Pancreas (tissue), 10 donors: ENCODE measurements at regions not wholly inside any gene's neighbourhood (a gene's known extent, or its start where the extent isn't known, plus 50 kb on each side); places are given as distances from the start of the nearest gene placed in this dataset.

Source experiments
- ATAC-seq, 4 donors: fragments of 200-7000 bp; cut with Tn5 transposase; one replicate each; pipeline versions ENCODE4 v1.8.0 to v1.9.1; 2020; ENCODE audit warnings: mild to moderate bottlenecking in 4 of 4, moderate library complexity in 4 of 4
- DNase-seq, 6 donors: peaks; one replicate each; pipeline ENCODE4 v3.0.0-alpha.2; 2020
- FAIRE-seq: peaks from 2 replicates; lab custom pipeline; 2012; peaks lifted over from hg19 to GRCh38; lab: Jason Lieb, UNC
- H3K27ac ChIP-seq, 4 donors: fragments of 200-600 bp; sonication (generic); 1 replicate in 3 of 4; 2 replicates in 1 of 4; pipeline versions ENCODE4 v1.5.0 to v1.8.0; 2020
- H3K27me3 ChIP-seq, 4 donors: fragments of 200-600 bp; one replicate each; pipeline ENCODE4 v1.8.0; 2021
- H3K36me3 ChIP-seq, 3 donors: fragments of 200-600 bp; sonication (generic) in 1 of 3; one replicate each; pipeline versions ENCODE4 v1.5.0 to v1.8.0; 2020 to 2021
- H3K4me1 ChIP-seq, 3 donors: fragments of 200-600 bp; one replicate each; pipeline ENCODE4 v1.8.0; 2021
- H3K4me3 ChIP-seq, 4 donors: fragments of 200-600 bp; sonication (generic) in 2 of 4; one replicate each; pipeline versions ENCODE4 v1.5.0 to v1.8.0; 2020 to 2021
- H3K9me3 ChIP-seq, 4 donors: fragments of 200-600 bp; one replicate each; pipeline ENCODE4 v1.8.0; 2021
- WGBS, 2 donors: extraction: QIAGEN DNeasy Blood & Tissue Kit; methylation state at CpG; one replicate each; pipeline ENCODE4 v1.1.7; 2013; 5-methylcytosine and 5-hydroxymethylcytosine counted together
- intact Hi-C, 3 donors: fragments of 100-400 bp; cut with DNase I; formaldehyde crosslinking; loops; one replicate each; pipeline versions ENCODE4 v1.11.1 to v1.14.2; 2022
- TF ChIP-seq, protein P1 (sequence below), 4 donors: fragments of 200-600 bp; sonication (generic) in 3 of 4; IDR thresholded peaks; one replicate each; pipeline versions ENCODE4 v1.5.0 to v1.8.0; 2021; ENCODE audit warnings: antibody characterized with exemption in 4 of 4
- donor health status: healthy with polysubstance abuse.
- donor health status: DM: no; HTN: no; CAD: no; lungs with moderate emphysema.
- donor health status: DM: no; HTN: no; CAD: no.
- donor health status: control.
- donor health status: control.
- donor health status: Bipolar disorder and iron deficiency.
- donor health status: DM: yes; HTN: yes; CAD: no.
- donor health status: DM: no; HTN: no; CAD: no.
- donor health status: DM: no; HTN: no; CAD: no.
- donor health status: DM: yes; HTN: yes; CAD: no.

DNA sequence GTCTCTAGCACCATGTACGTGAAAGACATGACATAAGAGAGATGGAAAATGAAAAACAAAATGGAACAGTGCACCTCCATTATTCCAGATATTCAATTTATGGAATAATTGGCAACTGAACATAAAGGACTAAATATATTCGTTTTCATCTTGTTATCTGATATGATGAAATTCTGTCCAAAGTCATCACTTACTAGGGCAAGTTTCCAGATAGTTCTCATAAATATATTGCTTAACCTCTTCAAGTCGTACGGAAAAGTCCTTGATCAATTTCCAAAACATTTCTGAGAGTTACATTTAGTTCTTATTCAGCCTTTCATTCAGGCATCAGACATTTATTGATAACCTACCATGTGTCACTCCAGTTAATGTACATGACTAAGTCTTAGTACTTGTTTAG is 185.2 kb downstream of the HGF start:
- no peaks in the 10 kb centered on the region for H3K36me3 ChIP-seq
- ATAC-seq (no peak), FAIRE-seq (no peak), DNase-seq (no peak)
- WGBS, 2 donors = 31 to 36% methylated on average over 4 of the region's 4 CpGs
- H3K4me1 ChIP-seq = no peaks in the 10 kb centered on the region
- H3K9me3 ChIP-seq = no peaks in the 10 kb centered on the region
- H3K27me3 ChIP-seq = no peaks in the 10 kb centered on the region
- H3K27ac ChIP-seq = no peak overlapping the region
- no peak overlapping the region for H3K4me3 ChIP-seq
- TF ChIP-seq, protein P1, sequence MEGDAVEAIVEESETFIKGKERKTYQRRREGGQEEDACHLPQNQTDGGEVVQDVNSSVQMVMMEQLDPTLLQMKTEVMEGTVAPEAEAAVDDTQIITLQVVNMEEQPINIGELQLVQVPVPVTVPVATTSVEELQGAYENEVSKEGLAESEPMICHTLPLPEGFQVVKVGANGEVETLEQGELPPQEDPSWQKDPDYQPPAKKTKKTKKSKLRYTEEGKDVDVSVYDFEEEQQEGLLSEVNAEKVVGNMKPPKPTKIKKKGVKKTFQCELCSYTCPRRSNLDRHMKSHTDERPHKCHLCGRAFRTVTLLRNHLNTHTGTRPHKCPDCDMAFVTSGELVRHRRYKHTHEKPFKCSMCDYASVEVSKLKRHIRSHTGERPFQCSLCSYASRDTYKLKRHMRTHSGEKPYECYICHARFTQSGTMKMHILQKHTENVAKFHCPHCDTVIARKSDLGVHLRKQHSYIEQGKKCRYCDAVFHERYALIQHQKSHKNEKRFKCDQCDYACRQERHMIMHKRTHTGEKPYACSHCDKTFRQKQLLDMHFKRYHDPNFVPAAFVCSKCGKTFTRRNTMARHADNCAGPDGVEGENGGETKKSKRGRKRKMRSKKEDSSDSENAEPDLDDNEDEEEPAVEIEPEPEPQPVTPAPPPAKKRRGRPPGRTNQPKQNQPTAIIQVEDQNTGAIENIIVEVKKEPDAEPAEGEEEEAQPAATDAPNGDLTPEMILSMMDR (IDR thresholded peaks at IDR 0.05) = no peak
- intact Hi-C loops = no loop called here

DNA sequence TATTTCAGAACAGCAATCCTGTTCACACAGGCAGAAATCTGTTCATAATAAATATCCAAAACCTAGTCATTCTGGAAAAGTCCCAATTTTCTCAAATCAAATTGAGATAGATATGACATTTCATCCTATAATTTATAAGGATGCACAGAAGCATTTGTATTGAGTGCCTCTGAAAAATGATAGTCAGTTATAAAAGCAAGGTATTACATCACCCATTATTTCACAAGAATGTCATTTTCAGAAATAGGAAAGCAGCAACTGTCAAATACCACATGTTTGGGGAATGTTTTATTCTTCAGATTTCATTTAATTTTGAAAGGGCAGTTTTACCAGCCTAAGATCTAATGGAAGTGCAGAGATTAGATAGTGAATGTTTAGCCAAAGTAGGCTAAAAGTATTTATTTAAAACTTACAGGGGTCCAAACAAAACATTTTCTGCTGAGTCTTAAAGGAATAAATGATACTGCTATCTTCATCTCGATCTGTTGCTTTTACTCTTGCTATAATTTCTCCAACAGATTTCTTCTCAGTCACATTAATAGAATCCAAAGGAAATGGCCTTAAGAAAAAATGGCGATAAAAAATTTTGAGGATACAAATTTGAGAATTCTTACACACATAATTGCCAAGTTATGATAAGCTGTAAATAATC is 185.8 kb downstream of the HGF start:
- DNase-seq (no peak), FAIRE-seq (no peak), ATAC-seq (no peak)
- Histone ChIP-seq H3K4me3 (no peak overlapping the region), H3K9me3 (no peaks in the 10 kb centered on the region), H3K27ac (no peak overlapping the region), H3K27me3 (no peaks in the 10 kb centered on the region), H3K36me3 (no peaks in the 10 kb centered on the region), H3K4me1 (no peaks in the 10 kb centered on the region)
- TF ChIP-seq, protein P1 (IDR thresholded peaks at IDR 0.05) = no peak
- 58 to 61% methylated on average over 2 of the region's 2 CpGs for whole genome bisulfite sequencing, 2 donors
- intact Hi-C loops = no loop called here

DNA sequence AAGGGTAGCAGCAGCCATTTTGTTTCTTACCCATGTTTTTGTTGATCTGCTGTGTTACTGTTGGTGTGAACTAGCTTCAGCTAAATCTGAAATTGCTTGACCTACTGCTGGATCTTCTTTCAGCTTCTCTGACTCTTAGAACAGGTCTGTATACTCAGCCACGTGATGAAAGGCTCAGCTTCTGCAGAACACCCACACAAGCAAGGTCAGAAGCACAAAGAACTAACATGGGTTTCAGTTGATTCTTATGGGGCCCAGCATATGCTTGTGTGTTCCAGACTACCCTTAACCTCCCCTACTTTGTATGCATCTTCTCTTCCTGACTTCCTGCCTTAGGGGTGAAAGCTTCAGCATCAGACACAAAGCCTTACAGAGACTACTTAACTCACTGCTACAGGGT is 186.8 kb downstream of the HGF start:
- H3K4me1 ChIP-seq = no peaks in the 10 kb centered on the region
- DNase-seq (no peak), ATAC-seq (no peak), FAIRE-seq (no peak)
- TF ChIP-seq, protein P1 (IDR thresholded peaks at IDR 0.05) = no peak
- no peaks in the 10 kb centered on the region for H3K36me3 ChIP-seq
- H3K27me3 ChIP-seq = no peaks in the 10 kb centered on the region
- H3K4me3 ChIP-seq = no peak overlapping the region
- 31 to 73% methylated on average over 1 of the region's 1 CpG for WGBS, 2 donors
- no peaks in the 10 kb centered on the region for H3K9me3 ChIP-seq
- intact Hi-C loops = no loop called here
- H3K27ac ChIP-seq = no peak overlapping the region

DNA sequence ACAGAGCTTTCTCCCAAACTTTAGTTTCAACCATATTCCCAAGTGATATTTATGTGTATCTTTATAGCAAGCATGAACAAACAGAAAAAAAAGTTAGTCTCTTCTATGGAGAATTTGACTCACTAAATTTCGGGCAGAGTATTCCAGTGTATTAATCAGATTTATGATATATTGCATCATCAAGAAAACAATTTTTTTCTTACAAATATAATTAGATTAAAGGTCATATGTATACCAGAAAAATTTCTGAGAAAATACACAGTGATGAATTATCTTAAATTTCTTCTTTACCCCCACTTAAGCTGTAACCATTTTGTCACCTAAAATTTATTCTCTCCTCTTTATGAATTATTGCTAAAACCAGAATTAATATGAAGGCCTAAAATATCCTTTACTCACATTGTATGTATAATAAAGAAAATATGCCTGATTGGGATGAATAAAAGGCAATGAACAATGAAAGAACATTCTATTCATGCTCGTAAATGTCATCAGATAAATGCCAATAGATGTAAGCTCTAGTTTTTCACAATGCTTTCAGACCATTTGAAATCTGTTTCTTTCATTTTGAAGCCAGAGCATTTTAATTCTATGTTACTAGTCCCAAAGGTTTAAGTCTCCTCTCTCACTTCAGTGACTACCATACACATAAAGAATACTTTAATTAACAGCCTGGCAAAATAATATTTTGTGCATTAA is 192.1 kb downstream of the HGF start:
- TF ChIP-seq, protein P1 (IDR thresholded peaks at IDR 0.05) = no peak
- Histone ChIP-seq H3K27me3 (no peaks in the 10 kb centered on the region), H3K4me1 (no peaks in the 10 kb centered on the region), H3K4me3 (no peak overlapping the region), H3K9me3 (no peaks in the 10 kb centered on the region), H3K36me3 (no peaks in the 10 kb centered on the region), H3K27ac (no peak overlapping the region)
- DNase-seq = no peak
- 62 to 78% methylated on average over 2 of the region's 2 CpGs for WGBS, 2 donors
- ATAC-seq = no peak
- FAIRE-seq = no peak
- intact Hi-C loops = no loop called here

DNA sequence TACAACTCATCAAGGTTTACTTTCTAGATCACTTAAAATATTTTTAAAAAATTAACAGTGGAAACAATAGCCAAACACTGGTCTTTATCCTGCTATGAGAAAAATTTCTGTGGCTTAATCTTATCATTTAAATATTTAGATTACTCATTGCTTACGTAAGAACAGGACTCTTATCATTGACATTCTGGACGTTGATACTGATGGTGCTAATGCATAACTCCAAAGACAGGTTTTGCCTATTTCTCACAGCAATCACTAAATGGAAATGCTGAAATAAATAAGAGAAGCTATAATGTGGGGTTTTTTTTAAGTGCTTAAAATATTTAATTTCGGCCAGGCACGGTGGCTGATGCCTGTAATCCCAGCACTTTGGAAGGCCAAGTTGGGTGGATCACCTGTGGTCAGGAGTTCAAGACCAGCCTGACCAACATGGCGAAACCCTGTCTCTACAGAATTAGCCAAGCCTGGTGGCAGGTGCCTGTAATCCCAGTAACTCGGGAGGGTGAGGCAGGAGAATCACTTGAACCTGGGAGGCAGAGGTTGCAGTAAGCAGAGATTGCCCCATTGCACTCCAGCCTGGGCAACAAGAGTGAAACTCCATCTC is 195.0 kb downstream of the HGF start:
- Histone ChIP-seq H3K27ac (no peak overlapping the region), H3K27me3 (no peaks in the 10 kb centered on the region), H3K36me3 (no peaks in the 10 kb centered on the region), H3K4me1 (no peaks in the 10 kb centered on the region), H3K9me3 (no peaks in the 10 kb centered on the region), H3K4me3 (no peak overlapping the region)
- FAIRE-seq (no peak), DNase-seq (no peak), ATAC-seq (no peak)
- WGBS, 2 donors = 41 to 43% methylated on average over 6 of the region's 6 CpGs
- intact Hi-C loops = no loop called here
- TF ChIP-seq, protein P1 (IDR thresholded peaks at IDR 0.05) = no peak
